Ishikawa (cell line): ENCODE measurements at regions not wholly inside any gene's neighbourhood (a gene's known extent, or its start where the extent isn't known, plus 50 kb on each side); places are given as distances from the start of the nearest gene placed in this dataset.

ENCODE experiments used
- CEBPB ChIP-seq: IDR thresholded peaks from 2 replicates; pipeline ENCODE4 v1.6.1; 2012
- FOXM1 ChIP-seq: IDR thresholded peaks from 2 replicates; pipeline ENCODE4 v1.6.1; 2012; ENCODE audit warnings: low read depth, borderline replicate concordance
- NFIC ChIP-seq: IDR thresholded peaks from 2 replicates; pipeline ENCODE4 v1.6.1; 2012
- RAD21 ChIP-seq: IDR thresholded peaks from 2 replicates; pipeline ENCODE4 v1.6.1; 2012; ENCODE audit warnings: low read depth
- TAF1 ChIP-seq: IDR thresholded peaks from 2 replicates; pipeline ENCODE4 v1.6.1; 2012; ENCODE audit warnings: low read depth, mild to moderate bottlenecking
- TF ChIP-seq, protein P1 (sequence below): IDR thresholded peaks from 2 replicates; pipeline ENCODE4 v1.6.1; 2012
- TF ChIP-seq, protein P2 (sequence below): IDR thresholded peaks from 2 replicates; pipeline ENCODE4 v1.6.1; 2012; ENCODE audit warnings: low read depth, mild to moderate bottlenecking

DNA sequence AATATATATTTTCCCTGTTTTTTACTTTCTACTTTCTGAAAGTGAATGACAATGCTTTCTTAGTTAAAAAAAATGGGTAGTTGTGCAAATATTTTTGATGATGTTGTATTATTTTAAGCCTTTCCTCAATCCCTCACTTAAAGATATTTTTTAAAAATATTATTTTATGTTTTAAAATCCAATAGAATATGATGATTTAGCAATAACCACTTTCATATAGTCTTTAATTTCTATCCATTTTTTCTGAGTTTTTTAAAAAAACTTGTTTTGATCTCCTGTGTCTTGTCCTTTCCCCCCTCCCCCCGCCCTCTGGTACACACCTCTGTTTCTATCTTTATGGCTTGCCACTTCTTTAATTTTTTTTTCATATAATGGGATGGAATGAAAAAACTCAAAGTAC is 362.0 kb upstream of the SLITRK6 start:
- TF ChIP-seq RAD21 (no peak), FOXM1 (no peak), NFIC (no peak), TAF1 (no peak), CEBPB (no peak)
- TF ChIP-seq, protein P1, sequence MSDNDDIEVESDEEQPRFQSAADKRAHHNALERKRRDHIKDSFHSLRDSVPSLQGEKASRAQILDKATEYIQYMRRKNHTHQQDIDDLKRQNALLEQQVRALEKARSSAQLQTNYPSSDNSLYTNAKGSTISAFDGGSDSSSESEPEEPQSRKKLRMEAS: no peak
- TF ChIP-seq, protein P2, sequence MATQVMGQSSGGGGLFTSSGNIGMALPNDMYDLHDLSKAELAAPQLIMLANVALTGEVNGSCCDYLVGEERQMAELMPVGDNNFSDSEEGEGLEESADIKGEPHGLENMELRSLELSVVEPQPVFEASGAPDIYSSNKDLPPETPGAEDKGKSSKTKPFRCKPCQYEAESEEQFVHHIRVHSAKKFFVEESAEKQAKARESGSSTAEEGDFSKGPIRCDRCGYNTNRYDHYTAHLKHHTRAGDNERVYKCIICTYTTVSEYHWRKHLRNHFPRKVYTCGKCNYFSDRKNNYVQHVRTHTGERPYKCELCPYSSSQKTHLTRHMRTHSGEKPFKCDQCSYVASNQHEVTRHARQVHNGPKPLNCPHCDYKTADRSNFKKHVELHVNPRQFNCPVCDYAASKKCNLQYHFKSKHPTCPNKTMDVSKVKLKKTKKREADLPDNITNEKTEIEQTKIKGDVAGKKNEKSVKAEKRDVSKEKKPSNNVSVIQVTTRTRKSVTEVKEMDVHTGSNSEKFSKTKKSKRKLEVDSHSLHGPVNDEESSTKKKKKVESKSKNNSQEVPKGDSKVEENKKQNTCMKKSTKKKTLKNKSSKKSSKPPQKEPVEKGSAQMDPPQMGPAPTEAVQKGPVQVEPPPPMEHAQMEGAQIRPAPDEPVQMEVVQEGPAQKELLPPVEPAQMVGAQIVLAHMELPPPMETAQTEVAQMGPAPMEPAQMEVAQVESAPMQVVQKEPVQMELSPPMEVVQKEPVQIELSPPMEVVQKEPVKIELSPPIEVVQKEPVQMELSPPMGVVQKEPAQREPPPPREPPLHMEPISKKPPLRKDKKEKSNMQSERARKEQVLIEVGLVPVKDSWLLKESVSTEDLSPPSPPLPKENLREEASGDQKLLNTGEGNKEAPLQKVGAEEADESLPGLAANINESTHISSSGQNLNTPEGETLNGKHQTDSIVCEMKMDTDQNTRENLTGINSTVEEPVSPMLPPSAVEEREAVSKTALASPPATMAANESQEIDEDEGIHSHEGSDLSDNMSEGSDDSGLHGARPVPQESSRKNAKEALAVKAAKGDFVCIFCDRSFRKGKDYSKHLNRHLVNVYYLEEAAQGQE: no peak
